T-helper 17 cell (primary cell): ENCODE measurements at regions not wholly inside any gene's neighbourhood (a gene's known extent, or its start where the extent isn't known, plus 50 kb on each side); places are given as distances from the start of the nearest gene placed in this dataset.
"Not testable (repeated sequence)": the region's sequence is repeated elsewhere in the genome, so short reads cannot be mapped to it uniquely, and the experiment has no call there.

Experiments used
- ATAC-seq: fragments of 150-1000 bp; cut with Tn5 transposase; 2 replicates; pipeline ENCODE4 v1.10.0; 2021; ENCODE audit warnings: mild to moderate bottlenecking, moderate library complexity
- DNase-seq, 3 donors: peaks; one replicate each; pipeline versions ENCODE4 v3.0.0 to v3.0.0-alpha.2; 2020 to 2021
- H3K9me3 ChIP-seq: one replicate; pipeline ENCODE4 v1.7.0; 2013; ENCODE audit warnings: low read length, mild to moderate bottlenecking; ENCODE audit not compliant: control insufficient read depth, poor library complexity, severe bottlenecking
- H3K27ac Mint-ChIP-seq: one replicate; pipeline ENCODE4 v1.8.0; 2022; ENCODE audit warnings: mild to moderate bottlenecking, moderate library complexity, mixed read lengths
- H3K27me3 Mint-ChIP-seq: one replicate; pipeline ENCODE4 v1.8.0; 2022; ENCODE audit warnings: mixed read lengths
- H3K36me3 Mint-ChIP-seq: one replicate; pipeline ENCODE4 v1.8.0; 2022; ENCODE audit warnings: low read depth, mixed read lengths
- H3K4me1 Mint-ChIP-seq: one replicate; pipeline ENCODE4 v1.8.0; 2022; ENCODE audit warnings: mild to moderate bottlenecking, mixed read lengths
- H3K4me3 Mint-ChIP-seq: one replicate; pipeline ENCODE4 v1.8.0; 2022; ENCODE audit warnings: mild to moderate bottlenecking, moderate library complexity, mixed read lengths

DNA sequence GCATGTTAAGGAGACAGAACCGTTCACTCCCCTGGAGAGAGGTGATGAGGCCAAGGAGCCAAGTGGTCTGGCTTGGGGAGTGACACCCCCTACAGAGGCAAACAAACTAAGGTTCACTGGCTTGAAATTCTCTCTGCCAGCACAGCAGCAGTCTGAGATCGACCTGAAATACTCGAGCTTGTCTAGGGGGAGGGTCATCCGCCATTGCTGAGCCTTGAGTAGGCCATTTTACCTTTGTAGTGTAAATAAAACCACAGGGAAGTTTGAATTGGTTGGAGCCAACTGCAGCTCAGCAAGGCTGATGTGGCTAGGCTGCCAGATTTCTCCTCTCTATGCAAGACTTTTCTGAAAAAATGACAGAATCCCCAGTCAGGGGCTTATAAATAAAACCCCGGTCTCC is 52.9 kb downstream of the CDY2B start:
- H3K9me3 ChIP-seq, ATAC-seq, H3K4me3 Mint-ChIP-seq, H3K27ac Mint-ChIP-seq, H3K36me3 Mint-ChIP-seq, H3K27me3 Mint-ChIP-seq, H3K4me1 Mint-ChIP-seq, DNase-seq: not testable (repeated sequence)

DNA sequence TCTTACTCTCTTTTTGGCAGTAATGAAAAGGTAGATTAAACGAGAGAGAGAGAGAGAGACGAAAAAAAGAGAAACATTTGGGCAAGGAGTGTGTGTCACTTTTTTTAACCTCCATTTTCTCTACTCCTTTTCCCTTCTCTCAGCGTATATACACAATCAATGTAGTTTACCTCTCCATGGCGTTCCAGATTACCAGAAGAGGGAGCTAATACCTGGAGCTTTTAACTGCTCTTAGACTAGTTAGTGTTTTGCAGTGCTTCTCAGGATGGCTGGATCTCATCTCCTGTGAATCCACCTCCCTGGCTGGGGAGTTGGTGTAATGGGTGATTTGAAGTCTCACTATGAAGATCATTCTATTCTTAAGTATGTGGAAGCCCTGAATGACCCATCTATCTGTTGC is 60.3 kb downstream of the CDY2B start:
- H3K27ac Mint-ChIP-seq, H3K4me3 Mint-ChIP-seq, H3K9me3 ChIP-seq, H3K4me1 Mint-ChIP-seq, H3K36me3 Mint-ChIP-seq, H3K27me3 Mint-ChIP-seq, ATAC-seq, DNase-seq: not testable (repeated sequence)

DNA sequence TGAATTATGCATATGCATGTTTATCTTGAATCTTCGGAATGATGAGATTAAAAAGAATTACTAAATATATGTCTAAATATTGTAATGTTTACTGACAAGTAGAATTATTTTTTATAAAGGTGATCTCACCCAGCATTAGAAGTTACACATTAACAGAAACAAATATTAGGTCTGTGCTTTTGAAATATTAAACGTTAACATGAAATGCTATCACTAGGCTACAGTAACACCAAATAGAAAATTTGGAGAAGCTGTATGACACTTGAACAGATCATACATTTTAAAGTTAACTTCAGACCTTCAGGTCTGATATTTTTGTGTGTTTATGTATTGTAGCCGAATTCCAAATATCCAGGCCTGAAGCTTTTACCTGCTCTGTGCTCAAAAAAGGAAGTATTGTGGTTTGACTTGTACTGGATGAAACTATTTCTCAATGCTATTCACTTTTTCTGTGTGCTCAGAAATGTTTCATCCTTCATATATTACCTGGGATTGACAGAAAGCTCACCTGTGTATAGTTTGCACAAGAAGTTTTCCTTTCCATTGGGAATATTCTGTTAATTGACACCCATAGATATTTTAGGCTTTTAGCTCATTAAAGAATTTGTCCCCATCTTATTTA is 60.9 kb downstream of the CDY2B start:
- ATAC-seq, H3K27me3 Mint-ChIP-seq, H3K27ac Mint-ChIP-seq, H3K4me1 Mint-ChIP-seq, H3K9me3 ChIP-seq, DNase-seq, H3K36me3 Mint-ChIP-seq, H3K4me3 Mint-ChIP-seq: not testable (repeated sequence)

DNA sequence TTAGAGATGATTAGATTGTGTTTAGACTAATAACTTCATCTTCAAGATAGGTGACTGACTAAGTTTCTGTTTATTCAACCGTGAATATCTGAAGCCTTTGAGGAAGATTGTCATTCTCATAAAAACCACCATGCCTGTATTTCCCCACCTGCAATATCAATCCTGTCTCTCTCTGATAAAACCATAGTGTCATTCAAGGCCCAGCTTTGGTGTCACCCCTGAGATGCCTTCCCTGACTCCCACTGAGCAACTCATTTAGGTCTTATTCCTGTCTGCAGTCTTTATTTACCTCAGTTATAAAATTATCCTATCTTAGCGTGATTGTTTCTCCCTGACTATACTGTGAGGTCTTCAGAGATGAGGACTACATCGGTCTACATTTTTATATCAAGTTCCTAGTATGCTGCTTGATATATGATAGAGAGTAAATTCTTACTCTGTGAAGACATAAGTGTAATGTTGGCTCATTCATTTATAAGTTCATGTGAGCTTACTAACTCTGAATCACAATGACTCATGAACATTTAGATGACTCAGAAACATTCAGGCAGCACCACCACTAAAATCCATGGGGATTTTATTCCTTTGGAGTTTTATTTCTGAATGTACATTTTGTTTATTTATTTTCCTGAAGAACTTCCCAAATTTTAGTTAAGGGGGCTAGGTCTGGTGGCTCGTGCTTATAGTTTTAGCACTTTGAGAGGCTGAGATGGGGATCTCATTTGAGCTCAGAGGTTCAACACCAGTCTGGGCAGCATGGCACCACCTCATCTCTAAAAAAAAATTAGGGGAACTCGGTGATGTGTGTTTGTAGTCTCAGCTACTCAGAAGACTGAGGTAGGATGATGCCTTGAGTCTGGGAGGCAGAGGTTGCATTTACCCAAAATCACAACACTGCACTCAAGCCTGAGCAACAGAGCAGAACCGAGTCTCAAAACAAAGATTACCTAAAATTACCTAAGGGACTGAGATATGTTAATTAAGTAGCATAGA is 62.6 kb downstream of the CDY2B start:
- not testable (repeated sequence) for H3K4me3 Mint-ChIP-seq, H3K4me1 Mint-ChIP-seq, H3K9me3 ChIP-seq, H3K36me3 Mint-ChIP-seq, H3K27me3 Mint-ChIP-seq, ATAC-seq, H3K27ac Mint-ChIP-seq, DNase-seq

DNA sequence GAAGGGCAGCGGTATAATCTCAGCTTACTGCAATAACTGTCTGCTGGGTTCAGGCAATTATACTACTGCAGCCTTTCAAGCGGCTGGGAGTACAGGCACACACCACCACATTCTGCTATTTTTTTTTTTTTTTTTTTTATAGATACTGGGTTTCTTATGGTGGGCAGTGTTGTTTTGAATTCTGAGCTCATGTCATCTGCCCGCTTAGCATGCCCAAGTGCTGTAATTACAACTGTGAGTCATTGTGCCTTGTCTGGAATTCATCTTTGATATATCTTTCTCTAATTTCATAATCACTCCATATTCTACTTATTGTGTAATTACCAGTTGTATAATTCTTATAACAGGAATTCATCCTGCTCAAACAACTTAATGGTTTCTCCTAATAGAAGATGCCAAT is 67.4 kb downstream of the CDY2B start:
- ATAC-seq, H3K36me3 Mint-ChIP-seq, H3K4me3 Mint-ChIP-seq, H3K27me3 Mint-ChIP-seq, DNase-seq, H3K4me1 Mint-ChIP-seq, H3K27ac Mint-ChIP-seq, H3K9me3 ChIP-seq: not testable (repeated sequence)

DNA sequence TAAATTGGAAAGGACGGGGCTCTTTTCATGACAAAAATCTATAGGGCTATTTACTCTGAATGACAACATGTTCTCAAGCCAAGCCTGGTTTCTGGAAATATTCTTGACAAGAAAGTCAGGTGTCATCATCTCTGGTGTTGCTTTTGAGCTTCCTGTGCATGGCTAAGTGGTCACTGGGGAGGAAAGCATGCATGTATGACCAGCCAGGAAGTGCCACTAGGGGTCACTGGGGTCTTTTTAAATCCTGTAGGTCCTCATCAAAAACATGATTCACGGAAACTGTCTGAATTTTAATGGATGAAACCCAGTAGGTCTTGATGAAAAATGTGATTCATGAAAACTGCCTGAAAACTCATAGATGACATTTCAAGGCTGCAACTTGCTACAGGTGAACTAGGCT is 80.1 kb downstream of the CDY2B start:
- H3K27me3 Mint-ChIP-seq, H3K36me3 Mint-ChIP-seq: not testable (repeated sequence)

DNA sequence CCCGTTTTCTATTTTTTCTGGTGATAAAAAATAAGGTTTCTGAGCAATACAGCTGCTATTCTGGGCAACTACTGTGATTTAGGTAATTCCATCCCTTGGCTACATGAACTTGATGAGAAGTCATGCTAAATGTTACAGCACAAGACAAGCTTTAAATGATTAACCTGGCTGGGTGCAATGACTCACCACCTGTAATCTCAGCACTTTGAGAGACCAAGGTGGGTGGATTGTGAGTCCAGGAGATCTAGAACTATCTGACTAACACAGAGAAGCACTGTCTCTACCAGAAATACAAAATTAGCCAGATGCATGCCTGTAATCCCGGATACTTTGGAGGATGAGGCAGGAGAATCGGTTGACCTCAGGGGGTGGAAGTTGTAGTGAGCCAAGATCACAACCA is 92.8 kb downstream of the CDY2B start:
- not testable (repeated sequence) for H3K4me1 Mint-ChIP-seq

More for the DNA sequence above, 80.1 kb downstream of the CDY2B start:
- H3K27ac Mint-ChIP-seq, DNase-seq, ATAC-seq, H3K9me3 ChIP-seq, H3K4me3 Mint-ChIP-seq, H3K4me1 Mint-ChIP-seq: not testable (repeated sequence)

DNA sequence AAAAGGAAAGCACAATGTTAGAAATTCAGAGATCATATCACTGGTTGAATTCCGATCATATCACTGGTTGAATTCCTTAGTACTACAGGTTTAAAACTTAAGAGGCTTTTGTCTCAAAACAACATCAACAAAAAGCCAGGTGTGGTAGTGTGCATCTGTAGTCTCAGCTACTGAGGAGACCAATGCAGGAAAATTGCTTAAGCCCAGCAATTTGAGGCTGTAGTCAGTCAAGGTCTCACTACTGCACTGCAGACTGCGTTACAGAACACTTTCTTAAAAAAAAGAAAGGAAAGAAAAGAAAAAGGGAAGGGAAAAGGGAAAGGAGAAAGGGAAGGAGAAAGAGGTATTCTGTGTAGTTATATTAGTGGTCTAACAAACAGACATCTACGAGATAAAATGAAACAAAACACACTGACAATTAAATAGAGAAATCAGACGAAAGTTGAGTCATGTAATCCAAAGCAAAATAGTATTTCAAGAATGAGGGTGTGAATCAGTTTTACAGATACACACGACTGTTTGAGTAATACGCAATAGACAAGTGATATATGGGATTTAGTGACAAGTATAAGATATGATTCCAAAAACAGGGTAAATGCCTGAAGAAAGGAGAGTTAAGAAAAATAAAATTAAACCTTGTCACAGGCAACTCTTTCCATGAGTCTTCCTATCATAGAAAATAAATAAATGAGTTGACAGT is 113.9 kb downstream of the CDY2B start:
- not testable (repeated sequence) for H3K36me3 Mint-ChIP-seq, H3K27ac Mint-ChIP-seq, H3K4me1 Mint-ChIP-seq, ATAC-seq, DNase-seq, H3K9me3 ChIP-seq, H3K4me3 Mint-ChIP-seq, H3K27me3 Mint-ChIP-seq

More for the DNA sequence above, 92.8 kb downstream of the CDY2B start:
- DNase-seq, H3K27ac Mint-ChIP-seq, H3K36me3 Mint-ChIP-seq, H3K4me3 Mint-ChIP-seq, H3K27me3 Mint-ChIP-seq, ATAC-seq, H3K9me3 ChIP-seq: not testable (repeated sequence)

DNA sequence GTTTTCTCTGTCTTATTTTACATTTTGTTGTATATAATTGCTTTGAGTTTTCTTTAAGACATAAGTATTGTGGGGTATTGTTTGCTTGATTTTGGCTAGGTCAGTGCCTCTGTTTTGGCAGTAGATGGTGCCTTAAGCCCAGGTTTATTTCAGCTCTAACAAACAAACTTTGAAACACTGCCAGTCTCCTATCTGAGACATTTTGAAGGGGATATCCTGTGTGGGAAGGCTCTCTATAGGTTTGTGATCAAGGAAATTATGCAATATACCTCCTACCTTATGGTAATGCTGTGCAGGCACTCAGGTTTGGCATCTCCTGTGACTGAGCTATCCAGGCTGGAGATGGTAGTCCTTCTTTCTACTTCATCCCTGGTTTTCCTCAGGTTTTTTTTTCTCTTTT is 120.8 kb downstream of the CDY2B start:
- not testable (repeated sequence) for H3K4me3 Mint-ChIP-seq, DNase-seq, H3K27me3 Mint-ChIP-seq, H3K4me1 Mint-ChIP-seq, H3K36me3 Mint-ChIP-seq, H3K9me3 ChIP-seq, ATAC-seq, H3K27ac Mint-ChIP-seq

DNA sequence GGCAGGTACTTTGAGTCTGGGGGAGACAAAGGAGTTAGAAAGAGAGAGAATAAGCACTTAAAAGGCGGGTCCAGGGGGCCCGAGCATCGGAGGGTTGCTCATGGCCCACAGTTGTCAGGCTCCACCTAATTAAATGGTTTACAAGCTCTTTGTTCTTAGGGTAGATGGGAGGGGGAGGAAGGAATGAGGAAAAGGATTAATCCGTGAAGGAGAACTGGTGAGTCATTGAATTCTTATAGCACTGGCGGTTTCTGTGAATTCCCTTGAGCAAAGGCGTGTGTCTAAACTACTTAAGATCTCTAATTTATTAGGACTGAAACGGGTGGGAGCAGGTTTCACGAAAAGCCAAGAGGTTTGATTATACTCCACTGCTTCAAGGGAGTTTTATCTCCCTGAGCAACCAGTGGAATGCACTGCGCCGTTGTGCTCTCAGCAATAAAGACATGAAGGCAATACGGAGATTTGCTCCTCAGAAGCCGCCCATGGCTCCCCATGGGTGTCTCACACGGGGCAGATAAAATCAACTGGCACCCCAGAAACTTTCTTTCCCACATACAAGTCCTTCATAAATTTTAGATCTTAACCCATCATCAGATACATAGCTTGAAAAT is 127.0 kb downstream of the CDY2B start:
- H3K4me3 Mint-ChIP-seq, H3K27me3 Mint-ChIP-seq, H3K9me3 ChIP-seq, ATAC-seq, DNase-seq, H3K36me3 Mint-ChIP-seq, H3K27ac Mint-ChIP-seq, H3K4me1 Mint-ChIP-seq: not testable (repeated sequence)

DNA sequence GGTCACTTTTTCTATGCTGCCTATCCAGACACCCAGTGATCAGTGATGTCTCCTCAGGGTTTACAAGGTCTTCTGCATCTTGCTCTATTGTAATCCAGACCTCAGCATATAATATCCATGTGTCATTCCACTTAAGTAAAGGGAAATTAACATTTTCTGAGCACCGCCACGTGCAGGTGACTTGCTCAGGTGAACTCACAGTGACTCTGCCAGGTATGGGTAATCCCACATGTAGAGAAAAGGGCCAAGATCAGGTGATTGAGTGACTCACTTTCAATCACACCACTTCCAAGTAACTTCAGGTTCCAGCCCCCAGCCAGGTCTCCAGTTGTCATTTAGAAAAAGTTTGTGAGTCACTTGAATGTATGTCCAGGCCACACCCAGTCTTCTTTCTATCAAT is 140.2 kb downstream of the CDY2B start:
- not testable (repeated sequence) for H3K4me1 Mint-ChIP-seq, H3K27ac Mint-ChIP-seq, ATAC-seq, H3K27me3 Mint-ChIP-seq, H3K36me3 Mint-ChIP-seq, DNase-seq, H3K4me3 Mint-ChIP-seq, H3K9me3 ChIP-seq

DNA sequence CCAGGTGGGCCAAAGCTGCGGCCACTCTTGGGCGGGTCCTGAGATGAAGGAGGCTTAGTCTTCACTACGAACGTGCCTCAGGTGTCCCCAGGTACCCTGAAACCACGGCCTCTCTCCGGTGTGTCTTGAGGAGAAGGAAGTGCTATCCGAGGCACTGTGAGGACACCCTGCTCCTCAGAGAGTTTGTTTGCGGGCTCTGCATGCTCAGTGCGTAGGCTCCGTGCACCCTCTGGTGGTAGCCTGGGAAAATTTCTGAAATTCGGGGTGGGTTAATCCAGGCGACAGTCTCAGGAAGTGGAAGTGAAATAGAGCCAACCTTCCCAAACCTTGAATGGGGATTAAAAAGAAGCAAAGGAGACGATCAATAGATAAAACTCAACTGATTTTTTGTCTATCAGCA is 150.5 kb downstream of the CDY2B start:
- H3K4me3 Mint-ChIP-seq, H3K4me1 Mint-ChIP-seq, H3K27me3 Mint-ChIP-seq, DNase-seq, H3K36me3 Mint-ChIP-seq, H3K27ac Mint-ChIP-seq, H3K9me3 ChIP-seq, ATAC-seq: not testable (repeated sequence)
